Omental fat pad (tissue), 3 donors: ENCODE measurements at regions not wholly inside any gene's neighbourhood (a gene's known extent, or its start where the extent isn't known, plus 50 kb on each side); places are given as distances from the start of the nearest gene placed in this dataset.

ENCODE experiments used
- ATAC-seq: fragments of 150-250 bp; one replicate; pipeline ENCODE4 v1.9.1; 2016; ENCODE audit warnings: mild to moderate bottlenecking, moderate library complexity; ENCODE audit not compliant: low FRiP score
- DNase-seq: peaks from one replicate; pipeline ENCODE4 v3.0.0-alpha.2; 2019; ENCODE audit warnings: low spot score
- TF ChIP-seq, protein P1 (sequence below), 3 donors: fragments of 450-650 bp; IDR thresholded peaks; one replicate each; pipeline ENCODE4 v1.5.1; 2016 to 2017; ENCODE audit warnings: antibody characterized with exemption in 3 of 3, mild to moderate bottlenecking in 3 of 3, moderate library complexity in 2 of 3

DNA sequence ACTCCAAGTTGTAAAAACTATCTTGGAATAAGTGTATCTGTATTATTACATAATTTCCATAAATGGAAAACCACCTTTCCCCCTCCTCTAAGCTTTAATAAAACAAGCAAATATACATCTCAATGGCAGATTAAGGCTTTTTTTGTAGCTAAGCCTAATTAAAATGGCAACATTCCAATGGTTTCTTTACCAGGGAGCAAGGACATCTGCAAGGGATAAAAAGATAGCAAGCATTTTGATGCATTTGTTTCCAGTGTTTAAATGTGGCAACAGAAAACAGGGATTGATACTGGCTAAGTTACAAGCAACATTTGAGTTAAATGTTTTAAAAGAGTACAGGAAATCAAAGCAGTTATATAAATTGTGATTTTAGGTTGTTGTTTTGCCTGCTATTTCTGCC is 1012.7 kb downstream of the ADGRL2 start:
- ATAC-seq (no peak), DNase-seq (no peak)
- TF ChIP-seq, protein P1, sequence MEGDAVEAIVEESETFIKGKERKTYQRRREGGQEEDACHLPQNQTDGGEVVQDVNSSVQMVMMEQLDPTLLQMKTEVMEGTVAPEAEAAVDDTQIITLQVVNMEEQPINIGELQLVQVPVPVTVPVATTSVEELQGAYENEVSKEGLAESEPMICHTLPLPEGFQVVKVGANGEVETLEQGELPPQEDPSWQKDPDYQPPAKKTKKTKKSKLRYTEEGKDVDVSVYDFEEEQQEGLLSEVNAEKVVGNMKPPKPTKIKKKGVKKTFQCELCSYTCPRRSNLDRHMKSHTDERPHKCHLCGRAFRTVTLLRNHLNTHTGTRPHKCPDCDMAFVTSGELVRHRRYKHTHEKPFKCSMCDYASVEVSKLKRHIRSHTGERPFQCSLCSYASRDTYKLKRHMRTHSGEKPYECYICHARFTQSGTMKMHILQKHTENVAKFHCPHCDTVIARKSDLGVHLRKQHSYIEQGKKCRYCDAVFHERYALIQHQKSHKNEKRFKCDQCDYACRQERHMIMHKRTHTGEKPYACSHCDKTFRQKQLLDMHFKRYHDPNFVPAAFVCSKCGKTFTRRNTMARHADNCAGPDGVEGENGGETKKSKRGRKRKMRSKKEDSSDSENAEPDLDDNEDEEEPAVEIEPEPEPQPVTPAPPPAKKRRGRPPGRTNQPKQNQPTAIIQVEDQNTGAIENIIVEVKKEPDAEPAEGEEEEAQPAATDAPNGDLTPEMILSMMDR (IDR thresholded peaks at IDR 0.05): no peak

DNA sequence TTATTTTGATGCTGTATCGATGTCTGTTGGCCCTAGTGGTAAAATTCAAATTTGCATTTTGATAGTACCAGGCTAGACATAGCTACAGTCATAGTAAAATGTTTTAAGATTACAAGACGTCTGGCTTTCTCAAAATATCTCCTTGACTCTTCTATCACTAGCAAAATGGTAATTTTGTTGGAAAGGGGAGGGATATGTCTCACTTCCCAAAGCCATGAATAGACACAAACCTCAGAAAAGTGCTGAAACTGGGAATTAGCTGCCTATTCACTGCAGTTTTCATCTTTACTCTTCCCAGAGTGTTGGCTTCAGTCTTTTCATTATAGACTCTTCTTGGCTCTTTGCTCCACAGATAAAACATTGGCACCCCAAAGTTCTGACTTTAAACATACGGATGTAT is 1009.9 kb downstream of the ADGRL2 start:
- ATAC-seq (no peak), DNase-seq (no peak)
- TF ChIP-seq, protein P1 (IDR thresholded peaks at IDR 0.05): no peak

DNA sequence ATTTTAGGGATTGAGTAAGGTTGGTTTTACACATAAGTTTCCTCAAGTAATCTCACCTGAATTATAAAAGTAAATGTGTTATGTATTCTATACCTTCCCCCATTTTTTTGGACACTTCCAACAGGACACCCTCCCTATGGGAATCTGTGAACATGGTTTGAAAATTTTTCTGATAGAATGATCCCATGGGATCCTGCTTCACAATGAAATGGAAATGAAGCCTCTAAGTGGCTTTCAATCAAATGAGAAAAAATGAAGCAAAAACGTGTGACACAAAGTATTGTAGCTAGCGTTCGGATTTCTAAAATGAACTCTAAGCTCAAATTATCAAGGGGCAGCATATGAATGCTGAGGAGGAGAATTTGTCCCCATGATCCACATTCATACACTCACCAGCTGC is 1006.8 kb downstream of the ADGRL2 start:
- ATAC-seq (no peak), DNase-seq (no peak)
- TF ChIP-seq, protein P1 (IDR thresholded peaks at IDR 0.05): no peak

DNA sequence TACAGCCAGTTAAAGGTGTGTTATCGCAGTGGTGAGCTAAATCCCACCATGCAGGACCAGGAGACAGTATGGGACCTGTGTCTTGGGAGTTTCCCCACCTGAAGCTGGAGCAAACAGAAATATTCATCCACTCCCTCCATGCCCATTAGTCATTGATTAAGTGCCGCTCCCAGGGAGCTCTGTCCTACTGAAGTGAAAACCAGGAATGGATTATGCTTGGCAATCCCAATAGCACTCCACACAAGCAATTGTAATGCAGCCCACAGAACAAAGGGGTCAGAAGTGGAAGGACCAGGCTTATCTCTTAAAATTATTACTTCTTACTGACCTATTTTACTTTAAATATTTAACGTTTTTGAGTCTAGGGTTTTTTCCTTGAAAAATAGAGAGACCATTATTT is 1005.4 kb downstream of the ADGRL2 start:
- ATAC-seq (no peak), DNase-seq (no peak)
- TF ChIP-seq, protein P1 (IDR thresholded peaks at IDR 0.05): no peak

DNA sequence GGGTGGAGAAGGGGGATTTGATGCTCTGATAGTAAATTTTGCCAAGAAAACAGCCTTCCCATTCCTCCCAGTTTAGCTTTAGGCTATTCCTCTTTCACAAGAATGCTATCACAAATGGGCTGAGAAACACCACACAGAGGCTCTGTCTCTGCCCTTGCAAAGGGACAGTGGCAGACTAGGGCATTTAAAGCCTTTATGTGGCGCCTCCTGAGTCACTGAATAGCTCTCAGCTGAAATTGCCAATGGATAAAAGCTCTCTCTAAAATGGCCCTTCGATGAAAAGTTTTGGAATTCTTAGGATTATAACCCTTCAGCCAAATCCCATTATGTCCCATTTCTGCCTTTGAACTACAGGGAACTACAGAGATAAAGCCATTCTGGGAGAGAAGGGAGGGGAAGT is 1000.4 kb downstream of the ADGRL2 start:
- ATAC-seq (no peak), DNase-seq (no peak)
- TF ChIP-seq, protein P1 (IDR thresholded peaks at IDR 0.05): no peak

DNA sequence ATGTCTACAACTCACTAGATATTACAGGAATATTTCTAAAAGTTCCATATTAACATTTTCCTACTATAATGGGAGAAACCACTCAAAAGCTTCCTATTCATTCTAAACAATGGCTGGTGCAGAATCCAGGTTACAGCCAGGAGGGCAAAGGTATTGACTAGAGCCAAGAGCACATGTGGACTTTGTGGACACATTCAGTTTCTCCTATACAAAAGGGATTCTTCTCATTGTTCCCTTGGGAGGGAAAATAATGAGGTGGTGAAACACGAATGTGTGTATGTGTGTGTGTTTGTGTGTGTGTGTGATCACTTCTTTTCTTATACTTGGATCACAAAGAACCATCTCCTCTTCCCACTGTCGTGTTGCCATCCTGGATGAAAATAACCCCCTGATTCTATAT is 1000.0 kb downstream of the ADGRL2 start:
- ATAC-seq (no peak), DNase-seq (no peak)
- TF ChIP-seq, protein P1 (IDR thresholded peaks at IDR 0.05): no peak

DNA sequence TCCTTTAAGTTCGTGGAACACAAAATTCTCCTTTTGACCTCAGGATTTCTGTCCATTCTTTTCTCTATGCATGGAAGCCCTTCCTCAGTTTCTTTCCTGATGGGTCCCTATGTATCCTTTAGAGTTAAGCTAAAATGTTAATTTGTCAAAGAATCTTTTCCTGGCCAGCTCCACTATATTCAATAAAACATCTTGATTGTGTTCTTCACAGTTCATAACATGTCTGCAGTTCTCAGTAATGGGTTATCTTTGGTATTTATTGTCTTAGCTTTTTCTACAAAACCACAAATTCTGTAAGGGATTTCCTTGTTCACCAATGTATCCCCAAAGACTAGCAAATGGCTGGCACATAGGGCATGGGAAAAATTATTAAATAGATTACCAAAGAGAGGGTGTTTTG is 998.5 kb downstream of the ADGRL2 start:
- DNase-seq (no peak), ATAC-seq (no peak)
- TF ChIP-seq, protein P1 (IDR thresholded peaks at IDR 0.05): no peak
